ENCODE measurements at regions not wholly inside any gene's neighbourhood (a gene's known extent, or its start where the extent isn't known, plus 50 kb on each side); places are given as distances from the start of the nearest gene placed in this dataset.

- TF ChIP-seq CTCF (IDR thresholded peaks at IDR 0.05) (no peak), POLR2A (IDR thresholded peaks at IDR 0.05) (no peak)
Observed at GRCh38 chr4:29046781-29047180, 1673.4 kb upstream of the PCDH7 start.

Data from lower leg skin (tissue), 3 donors.